GM12878 (cell line): ENCODE measurements at regions not wholly inside any gene's neighbourhood (a gene's known extent, or its start where the extent isn't known, plus 50 kb on each side); places are given as distances from the start of the nearest gene placed in this dataset.

Experiments used
- ATAC-seq: fragments of 200-7000 bp; cut with Tn5 transposase; 3 replicates; pipeline ENCODE4 v1.9.1; 2020; ENCODE audit warnings: mild to moderate bottlenecking, moderate library complexity
- BruUV-seq: library from RNA; stranded (reverse); fragments of 400-500 nt; replicated peaks from 2 replicates; lab custom pipeline; 2021; lab: Mats Ljungman, UMichigan
- CTCF ChIA-PET: fragments of 300-600 bp; sonication (Branson Sonifier 250); formaldehyde crosslinking; extraction: SDS; loops from one replicate; lab custom pipeline; 2021; ENCODE audit warnings: inconsistent platforms; lab: Yijun Ruan, JAX
- POLR2A ChIA-PET: fragments of 350-600 bp; formaldehyde crosslinking; extraction: SDS; loops from one replicate; lab custom pipeline; 2021; ENCODE audit warnings: inconsistent platforms; lab: Charles Lee
- RAD21 ChIA-PET: fragments of 300-600 bp; sonication (Branson Sonifier 250); formaldehyde crosslinking; loops from one replicate; lab custom pipeline; 2023; ENCODE audit warnings: antibody characterized with exemption; ENCODE audit not compliant: unreplicated experiment; lab: Charles Lee
- SMC1A ChIA-PET: fragments of 300-600 bp; sonication (Branson Sonifier 250); formaldehyde crosslinking; loops from one replicate; lab custom pipeline; 2023; ENCODE audit not compliant: unreplicated experiment, uncharacterized antibody; lab: Charles Lee
- DNase-seq: peaks from one replicate; pipeline ENCODE4 v3.0.0-alpha.2; 2011; ENCODE audit warnings: low read depth, low spot score
- FAIRE-seq: peaks from 3 replicates; lab custom pipeline; 2011; peaks lifted over from hg19 to GRCh38; lab: Jason Lieb, UNC
- H2AFZ ChIP-seq: 2 replicates; pipeline ENCODE4 v1.6.0; 2011; ENCODE audit warnings: low read depth, low read length, control low read depth; ENCODE audit not compliant: control insufficient read depth
- H3K27ac ChIP-seq: 2 replicates; pipeline ENCODE4 v1.5.1; 2011; ENCODE audit warnings: control low read depth; ENCODE audit not compliant: control insufficient read depth, insufficient read depth
- H3K27me3 ChIP-seq, 2 experiments: replicated peaks in 1 of 2; 2 replicates each; pipeline versions ENCODE4 v1.6.0 to v1.6.1; 2011; ENCODE audit warnings: low read length in 1 of 2; ENCODE audit not compliant: control insufficient read depth in 2 of 2, insufficient read depth in 2 of 2
- H3K36me3 ChIP-seq, 2 experiments: 2 replicates each; pipeline ENCODE4 v1.5.1; 2011; ENCODE audit warnings: low read length in 1 of 2; ENCODE audit not compliant: control insufficient read depth in 2 of 2, insufficient read depth in 2 of 2
- H3K4me1 ChIP-seq: 2 replicates; pipeline ENCODE4 v1.6.1; 2011; ENCODE audit warnings: mild to moderate bottlenecking, low read length, moderate library complexity, mixed read lengths; ENCODE audit not compliant: control insufficient read depth, insufficient read depth
- H3K4me2 ChIP-seq: 2 replicates; pipeline ENCODE4 v1.6.0; 2011; ENCODE audit warnings: control low read depth; ENCODE audit not compliant: control insufficient read depth, insufficient read depth
- H3K4me3 ChIP-seq: fragments of 200-600 bp; sonication (generic); 2 replicates; pipeline ENCODE4 v1.5.1; 2016
- H3K79me2 ChIP-seq: 2 replicates; pipeline ENCODE4 v1.6.0; 2011; ENCODE audit warnings: low read length; ENCODE audit not compliant: control insufficient read depth, insufficient read depth
- H3K9ac ChIP-seq: 2 replicates; pipeline ENCODE4 v1.8.0; 2011; ENCODE audit warnings: low read length, control low read depth, mixed read lengths; ENCODE audit not compliant: control insufficient read depth, insufficient read depth
- H3K9me3 ChIP-seq: replicated peaks from 3 replicates; pipeline ENCODE4 v1.5.1; 2011; ENCODE audit warnings: mild to moderate bottlenecking, low read length; ENCODE audit not compliant: control insufficient read depth, insufficient read depth
- H4K20me1 ChIP-seq: 2 replicates; pipeline ENCODE4 v1.6.0; 2011; ENCODE audit not compliant: control insufficient read depth, insufficient read depth
- BHLHE40 ChIP-seq, 2 experiments: fragments of 450-650 bp in 1 of 2; IDR thresholded peaks; 2 replicates each; pipeline ENCODE4 v1.6.1; 2011 to 2017; ENCODE audit warnings: low read depth in 2 of 2, borderline replicate concordance in 1 of 2, improper control_type of control experiment in 1 of 2, low read length in 1 of 2, mild to moderate bottlenecking in 1 of 2
- BRCA1 ChIP-seq: IDR thresholded peaks from 2 replicates; pipeline ENCODE4 v1.6.1; 2011; ENCODE audit warnings: low read depth, low read length, improper control_type of control experiment
- CREB1 ChIP-seq: IDR thresholded peaks from 2 replicates; pipeline ENCODE4 v1.6.1; 2012; ENCODE audit warnings: low read depth, mild to moderate bottlenecking, inconsistent platforms
- DPF2 ChIP-seq: fragments of 450-650 bp; IDR thresholded peaks from 2 replicates; pipeline ENCODE4 v1.6.1; 2017; ENCODE audit warnings: mild to moderate bottlenecking
- PAX8 ChIP-seq: fragments of 450-650 bp; IDR thresholded peaks from 2 replicates; pipeline ENCODE4 v1.6.1; 2017; ENCODE audit warnings: mild to moderate bottlenecking, moderate library complexity
- POLR2A ChIP-seq: IDR thresholded peaks from 2 replicates; pipeline ENCODE4 v1.6.1; 2011; ENCODE audit warnings: low read depth, mild to moderate bottlenecking, low read length
- RB1 ChIP-seq: fragments of 450-650 bp; formaldehyde crosslinking; IDR thresholded peaks from 2 replicates; pipeline ENCODE4 v1.6.1; 2017; ENCODE audit warnings: mild to moderate bottlenecking, borderline replicate concordance
- SIN3A ChIP-seq: IDR thresholded peaks from 2 replicates; pipeline ENCODE4 v1.6.1; 2012; ENCODE audit warnings: low read depth, low read length, improper control_type of control experiment
- SIX5 ChIP-seq: IDR thresholded peaks from 2 replicates; pipeline ENCODE4 v1.6.1; 2011; ENCODE audit warnings: mild to moderate bottlenecking, low read depth, low read length, moderate library complexity; ENCODE audit not compliant: severe bottlenecking
- WGBS: methylation state at CpG from one replicate; pipeline ENCODE4 v1.1.6; 2016; ENCODE audit warnings: low lambda C conversion rate; ENCODE audit not compliant: insufficient replicate concordance, insufficient coverage; ENCODE audit errors: missing lambda C conversion rate; 5-methylcytosine and 5-hydroxymethylcytosine counted together
- in situ Hi-C: fragments of 300-500 bp; cut with MboI; formaldehyde crosslinking; loops from 9 replicates; pipeline ENCODE4 v1.14.3; 2018; ENCODE audit warnings: mixed read lengths
- intact Hi-C: fragments of 100-400 bp; cut with micrococcal nuclease; formaldehyde crosslinking; loops from one replicate; pipeline ENCODE4 v1.14.2; 2022; ENCODE audit not compliant: unreplicated experiment
- TF ChIP-seq, protein P1 (sequence below): fragments of 450-650 bp; conservative IDR thresholded peaks from 2 replicates; pipeline ENCODE4 v1.6.1; 2017; ENCODE audit warnings: mild to moderate bottlenecking, moderate library complexity
- TF ChIP-seq, protein P2 (sequence below): fragments of 450-650 bp; formaldehyde crosslinking; IDR thresholded peaks from 2 replicates; pipeline ENCODE4 v1.5.0; 2022; ENCODE audit warnings: mild to moderate bottlenecking, missing genetic modification characterization

- Histone ChIP-seq H3K9ac (no peak overlapping the region), H2AFZ (no peak overlapping the region), H4K20me1 (no peaks in the 10 kb centered on the region), H3K27me3 (no peaks in the 10 kb centered on the region; a peak in 1 of 4 replicates), H3K36me3 (no peaks in the 10 kb centered on the region), H3K4me3 (no peak overlapping the region), H3K4me1 (no peaks in the 10 kb centered on the region), H3K9me3 (no peaks in the 10 kb centered on the region), H3K27ac (no peak overlapping the region), H3K4me2 (no peak overlapping the region), H3K79me2 (no peaks in the 10 kb centered on the region)
- ChIA-PET CTCF (interaction anchor here (0.7 to 0.8 kb wide), 2 partner anchors 83 to 110 kb away, joined by 3 read pairs; no protein-coding TSS in a partner anchor), RAD21 (no interaction called here), SMC1A (no interaction called here), POLR2A (no interaction called here)
- ATAC-seq = no peak
- in situ Hi-C loops (no loop called here), intact Hi-C loops (no loop called here)
- TF ChIP-seq BHLHE40 (IDR thresholded peaks at IDR 0.05; ENCODE audit: borderline replicate concordance in 1 of 2, low read depth in 2 of 2, low read length in 1 of 2) (0 out of 4 replicates have a peak, but pooled peaks of 1 of the 2 experiments have one; percentile 4), SIX5 (no peak), PAX8 (no peak), CREB1 (no peak)
- no TSS peak for BruUV-seq
- DNase-seq = no peak
- 0% methylated on average over 10 of the region's 10 CpGs for WGBS
- no peak for FAIRE-seq
Measured at GRCh38 chr10:78551184-78552005, 517.4 kb upstream of the ZMIZ1 start.

GRCh38 chr10:78552261-78552811, 516.4 kb upstream of the ZMIZ1 start:
- Histone ChIP-seq H3K79me2 (no peaks in the 10 kb centered on the region), H3K4me1 (no peaks in the 10 kb centered on the region), H2AFZ (no peak overlapping the region), H3K27me3 (no peaks in the 10 kb centered on the region; a peak in 1 of 4 replicates), H3K4me3 (no peak overlapping the region), H3K9me3 (no peaks in the 10 kb centered on the region), H4K20me1 (no peaks in the 10 kb centered on the region), H3K4me2 (no peak overlapping the region), H3K9ac (no peak overlapping the region), H3K36me3 (no peaks in the 10 kb centered on the region), H3K27ac (no peak overlapping the region)
- in situ Hi-C loops (no loop called here), intact Hi-C loops (no loop called here)
- WGBS = 20% methylated on average over 7 of the region's 7 CpGs
- BruUV-seq = no TSS peak
- no peak for FAIRE-seq
- ChIA-PET RAD21 (no interaction called here), SMC1A (no interaction called here), CTCF (interaction anchor here (1.0 kb wide), 1 partner anchor 643 kb away, joined by 4 read pairs; no protein-coding TSS in a partner anchor), POLR2A (no interaction called here)
- no peak for ATAC-seq
- DNase-seq = no peak
- TF ChIP-seq RB1 = no peak
- TF ChIP-seq, protein P1, sequence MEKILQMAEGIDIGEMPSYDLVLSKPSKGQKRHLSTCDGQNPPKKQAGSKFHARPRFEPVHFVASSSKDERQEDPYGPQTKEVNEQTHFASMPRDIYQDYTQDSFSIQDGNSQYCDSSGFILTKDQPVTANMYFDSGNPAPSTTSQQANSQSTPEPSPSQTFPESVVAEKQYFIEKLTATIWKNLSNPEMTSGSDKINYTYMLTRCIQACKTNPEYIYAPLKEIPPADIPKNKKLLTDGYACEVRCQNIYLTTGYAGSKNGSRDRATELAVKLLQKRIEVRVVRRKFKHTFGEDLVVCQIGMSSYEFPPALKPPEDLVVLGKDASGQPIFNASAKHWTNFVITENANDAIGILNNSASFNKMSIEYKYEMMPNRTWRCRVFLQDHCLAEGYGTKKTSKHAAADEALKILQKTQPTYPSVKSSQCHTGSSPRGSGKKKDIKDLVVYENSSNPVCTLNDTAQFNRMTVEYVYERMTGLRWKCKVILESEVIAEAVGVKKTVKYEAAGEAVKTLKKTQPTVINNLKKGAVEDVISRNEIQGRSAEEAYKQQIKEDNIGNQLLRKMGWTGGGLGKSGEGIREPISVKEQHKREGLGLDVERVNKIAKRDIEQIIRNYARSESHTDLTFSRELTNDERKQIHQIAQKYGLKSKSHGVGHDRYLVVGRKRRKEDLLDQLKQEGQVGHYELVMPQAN = no peak
- no peak for TF ChIP-seq SIN3A
- TF ChIP-seq POLR2A = no peak
- TF ChIP-seq BRCA1 = no peak
- no peak for TF ChIP-seq DPF2
- TF ChIP-seq, protein P2, sequence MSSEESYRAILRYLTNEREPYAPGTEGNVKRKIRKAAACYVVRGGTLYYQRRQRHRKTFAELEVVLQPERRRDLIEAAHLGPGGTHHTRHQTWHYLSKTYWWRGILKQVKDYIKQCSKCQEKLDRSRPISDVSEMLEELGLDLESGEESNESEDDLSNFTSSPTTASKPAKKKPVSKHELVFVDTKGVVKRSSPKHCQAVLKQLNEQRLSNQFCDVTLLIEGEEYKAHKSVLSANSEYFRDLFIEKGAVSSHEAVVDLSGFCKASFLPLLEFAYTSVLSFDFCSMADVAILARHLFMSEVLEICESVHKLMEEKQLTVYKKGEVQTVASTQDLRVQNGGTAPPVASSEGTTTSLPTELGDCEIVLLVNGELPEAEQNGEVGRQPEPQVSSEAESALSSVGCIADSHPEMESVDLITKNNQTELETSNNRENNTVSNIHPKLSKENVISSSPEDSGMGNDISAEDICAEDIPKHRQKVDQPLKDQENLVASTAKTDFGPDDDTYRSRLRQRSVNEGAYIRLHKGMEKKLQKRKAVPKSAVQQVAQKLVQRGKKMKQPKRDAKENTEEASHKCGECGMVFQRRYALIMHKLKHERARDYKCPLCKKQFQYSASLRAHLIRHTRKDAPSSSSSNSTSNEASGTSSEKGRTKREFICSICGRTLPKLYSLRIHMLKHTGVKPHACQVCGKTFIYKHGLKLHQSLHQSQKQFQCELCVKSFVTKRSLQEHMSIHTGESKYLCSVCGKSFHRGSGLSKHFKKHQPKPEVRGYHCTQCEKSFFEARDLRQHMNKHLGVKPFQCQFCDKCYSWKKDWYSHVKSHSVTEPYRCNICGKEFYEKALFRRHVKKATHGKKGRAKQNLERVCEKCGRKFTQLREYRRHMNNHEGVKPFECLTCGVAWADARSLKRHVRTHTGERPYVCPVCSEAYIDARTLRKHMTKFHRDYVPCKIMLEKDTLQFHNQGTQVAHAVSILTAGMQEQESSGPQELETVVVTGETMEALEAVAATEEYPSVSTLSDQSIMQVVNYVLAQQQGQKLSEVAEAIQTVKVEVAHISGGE (CRISPR knock-in tag) = no peak
